ENCODE measurements at regions not wholly inside any gene's neighbourhood (a gene's known extent, or its start where the extent isn't known, plus 50 kb on each side); places are given as distances from the start of the nearest gene placed in this dataset.

- no peak for DNase-seq (ENCODE audit: low read depth in 2 of 2)
These were observed 164.3 kb upstream of the MLN start for GRCh38 chr6:33967966-33968724.

GRCh38 chr6:33967265-33967767 is 163.5 kb upstream of the MLN start:
- DNase-seq (ENCODE audit: low read depth in 2 of 2) = no peak

GRCh38 chr6:33966536-33966935 is 162.7 kb upstream of the MLN start:
- no peak for DNase-seq (ENCODE audit: low read depth in 2 of 2)

GRCh38 chr6:33965766-33966165 is 162.0 kb upstream of the MLN start:
- no peak for DNase-seq (ENCODE audit: low read depth in 2 of 2)

- DNase-seq (ENCODE audit: low read depth in 2 of 2) = no peak
These were observed 160.6 kb upstream of the MLN start for GRCh38 chr6:33964387-33964786.

- no peak for DNase-seq (ENCODE audit: low read depth in 2 of 2)
These were observed 159.4 kb upstream of the MLN start for GRCh38 chr6:33963136-33963750.

- no peak for DNase-seq (ENCODE audit: low read depth in 2 of 2)
These were observed 158.6 kb upstream of the MLN start for GRCh38 chr6:33962246-33963027.

GRCh38 chr6:33961691-33962090 is 157.9 kb upstream of the MLN start:
- DNase-seq (ENCODE audit: low read depth in 2 of 2) = no peak

- DNase-seq (ENCODE audit: low read depth in 2 of 2) = no peak
These were observed 156.8 kb upstream of the MLN start for GRCh38 chr6:33960345-33961313.

GRCh38 chr6:33959661-33960344 is 156.0 kb upstream of the MLN start:
- DNase-seq (ENCODE audit: low read depth in 2 of 2) = no peak

GRCh38 chr6:33959329-33959651 is 155.5 kb upstream of the MLN start:
- DNase-seq (ENCODE audit: low read depth in 2 of 2) = no peak

GRCh38 chr6:33958526-33959328 is 154.9 kb upstream of the MLN start:
- no peak for DNase-seq (ENCODE audit: low read depth in 2 of 2)

GRCh38 chr6:33957892-33958525 is 154.2 kb upstream of the MLN start:
- no peak for DNase-seq (ENCODE audit: low read depth in 2 of 2)

- DNase-seq (ENCODE audit: low read depth in 2 of 2) = no peak
These were observed 153.5 kb upstream of the MLN start for GRCh38 chr6:33957131-33957891.

GRCh38 chr6:33956206-33956605 is 152.4 kb upstream of the MLN start:
- DNase-seq (ENCODE audit: low read depth in 2 of 2) = no peak

GRCh38 chr6:33955566-33955965 is 151.8 kb upstream of the MLN start:
- no peak for DNase-seq (ENCODE audit: low read depth in 2 of 2)

GRCh38 chr6:33954453-33954852 is 150.7 kb upstream of the MLN start:
- no peak for DNase-seq (ENCODE audit: low read depth in 2 of 2)

GRCh38 chr6:33953171-33953570 is 149.4 kb upstream of the MLN start:
- DNase-seq (ENCODE audit: low read depth in 2 of 2) = no peak

GRCh38 chr6:33952016-33952415 is 148.2 kb upstream of the MLN start:
- no peak for DNase-seq (ENCODE audit: low read depth in 2 of 2)
